Suprapubic skin (tissue), 4 donors: ENCODE measurements at regions not wholly inside any gene's neighbourhood (a gene's known extent, or its start where the extent isn't known, plus 50 kb on each side); places are given as distances from the start of the nearest gene placed in this dataset.

Experiments
- EP300 ChIP-seq: sonication (generic); formaldehyde crosslinking; IDR thresholded peaks from one replicate; pipeline ENCODE4 v1.6.1; 2017; ENCODE audit warnings: antibody characterized with exemption
- POLR2A ChIP-seq, 2 donors: fragments of 450-650 bp; IDR thresholded peaks; one replicate each; pipeline ENCODE4 v1.6.1; 2017; ENCODE audit warnings: antibody characterized with exemption in 2 of 2, mild to moderate bottlenecking in 2 of 2, moderate library complexity in 2 of 2
- POLR2AphosphoS5 ChIP-seq, 3 donors: sonication (generic); formaldehyde crosslinking; IDR thresholded peaks; one replicate each; pipeline ENCODE4 v1.6.1; 2017; ENCODE audit warnings: antibody characterized with exemption in 3 of 3
- TF ChIP-seq, protein P1 (sequence below), 2 donors: fragments of 200-600 bp in 1 of 2; fragments of 450-650 bp in 1 of 2; sonication (generic) in 1 of 2; IDR thresholded peaks; one replicate each; pipeline ENCODE4 v1.5.1; 2016 to 2019; ENCODE audit warnings: antibody characterized with exemption in 2 of 2, mild to moderate bottlenecking in 1 of 2, moderate library complexity in 1 of 2

GRCh38 chr10:5587151-5588079 lies 62.7 kb downstream of the CALML3 start:
- TF ChIP-seq POLR2A (IDR thresholded peaks at IDR 0.05) (no peak), EP300 (no peak), POLR2AphosphoS5 (IDR thresholded peaks at IDR 0.05) (no peak)
- TF ChIP-seq, protein P1, sequence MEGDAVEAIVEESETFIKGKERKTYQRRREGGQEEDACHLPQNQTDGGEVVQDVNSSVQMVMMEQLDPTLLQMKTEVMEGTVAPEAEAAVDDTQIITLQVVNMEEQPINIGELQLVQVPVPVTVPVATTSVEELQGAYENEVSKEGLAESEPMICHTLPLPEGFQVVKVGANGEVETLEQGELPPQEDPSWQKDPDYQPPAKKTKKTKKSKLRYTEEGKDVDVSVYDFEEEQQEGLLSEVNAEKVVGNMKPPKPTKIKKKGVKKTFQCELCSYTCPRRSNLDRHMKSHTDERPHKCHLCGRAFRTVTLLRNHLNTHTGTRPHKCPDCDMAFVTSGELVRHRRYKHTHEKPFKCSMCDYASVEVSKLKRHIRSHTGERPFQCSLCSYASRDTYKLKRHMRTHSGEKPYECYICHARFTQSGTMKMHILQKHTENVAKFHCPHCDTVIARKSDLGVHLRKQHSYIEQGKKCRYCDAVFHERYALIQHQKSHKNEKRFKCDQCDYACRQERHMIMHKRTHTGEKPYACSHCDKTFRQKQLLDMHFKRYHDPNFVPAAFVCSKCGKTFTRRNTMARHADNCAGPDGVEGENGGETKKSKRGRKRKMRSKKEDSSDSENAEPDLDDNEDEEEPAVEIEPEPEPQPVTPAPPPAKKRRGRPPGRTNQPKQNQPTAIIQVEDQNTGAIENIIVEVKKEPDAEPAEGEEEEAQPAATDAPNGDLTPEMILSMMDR (IDR thresholded peaks at IDR 0.05) = no peak
